ENCODE measurements at regions not wholly inside any gene's neighbourhood (a gene's known extent, or its start where the extent isn't known, plus 50 kb on each side); places are given as distances from the start of the nearest gene placed in this dataset.

- no peak for DNase-seq
Measured at GRCh38 chr5:139733698-139734538, 61.7 kb upstream of the PSD2 start.

- DNase-seq = no peak
Measured at GRCh38 chr5:139734539-139734916, 61.1 kb upstream of the PSD2 start.

DNA sequence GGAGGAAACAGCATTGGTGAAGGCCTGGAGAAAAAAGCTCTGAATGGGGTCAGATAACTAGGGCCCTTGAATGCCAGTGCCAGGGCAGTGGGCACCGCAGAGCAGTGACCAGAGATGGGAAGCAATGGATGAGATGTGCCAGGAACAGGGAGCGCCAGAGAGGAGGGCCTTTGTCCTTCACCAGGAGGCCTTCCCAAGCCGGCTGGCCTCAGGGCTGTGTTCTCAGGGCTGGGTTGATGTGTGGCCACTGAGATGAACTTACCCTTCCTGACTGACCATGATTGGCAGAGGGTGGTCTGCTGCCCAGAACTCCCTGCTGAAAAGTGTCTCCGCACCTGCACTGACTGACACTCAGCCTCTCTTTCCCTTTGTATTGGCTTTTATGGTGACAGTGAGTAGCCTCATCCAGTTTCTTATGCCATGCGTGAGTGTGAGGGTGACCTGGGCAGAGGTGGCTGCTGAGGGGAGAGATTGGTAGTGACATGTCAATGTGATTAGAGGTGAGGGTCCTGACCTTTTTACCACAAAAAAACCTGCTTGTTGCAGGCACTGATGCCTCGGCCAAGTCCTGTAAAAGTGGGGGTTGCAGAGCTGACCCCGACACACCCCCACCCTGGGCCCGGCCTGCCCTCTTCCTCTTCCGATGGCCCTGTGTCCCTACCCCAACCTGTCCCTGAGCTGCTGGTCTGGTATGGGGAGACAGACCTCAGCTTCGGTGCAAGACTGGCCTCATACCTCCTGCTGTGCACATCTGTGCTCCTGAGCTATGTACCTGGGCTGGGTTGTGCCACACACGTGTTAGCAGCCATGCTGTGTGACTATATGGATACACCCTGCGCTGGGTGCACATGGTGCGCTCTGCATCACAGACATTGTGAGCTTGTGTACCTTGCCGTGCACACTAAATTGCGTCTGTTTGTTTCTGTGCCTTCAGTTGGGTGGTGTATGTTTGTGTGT lies 57.1 kb upstream of the PSD2 start:
- no peak for DNase-seq

DNA sequence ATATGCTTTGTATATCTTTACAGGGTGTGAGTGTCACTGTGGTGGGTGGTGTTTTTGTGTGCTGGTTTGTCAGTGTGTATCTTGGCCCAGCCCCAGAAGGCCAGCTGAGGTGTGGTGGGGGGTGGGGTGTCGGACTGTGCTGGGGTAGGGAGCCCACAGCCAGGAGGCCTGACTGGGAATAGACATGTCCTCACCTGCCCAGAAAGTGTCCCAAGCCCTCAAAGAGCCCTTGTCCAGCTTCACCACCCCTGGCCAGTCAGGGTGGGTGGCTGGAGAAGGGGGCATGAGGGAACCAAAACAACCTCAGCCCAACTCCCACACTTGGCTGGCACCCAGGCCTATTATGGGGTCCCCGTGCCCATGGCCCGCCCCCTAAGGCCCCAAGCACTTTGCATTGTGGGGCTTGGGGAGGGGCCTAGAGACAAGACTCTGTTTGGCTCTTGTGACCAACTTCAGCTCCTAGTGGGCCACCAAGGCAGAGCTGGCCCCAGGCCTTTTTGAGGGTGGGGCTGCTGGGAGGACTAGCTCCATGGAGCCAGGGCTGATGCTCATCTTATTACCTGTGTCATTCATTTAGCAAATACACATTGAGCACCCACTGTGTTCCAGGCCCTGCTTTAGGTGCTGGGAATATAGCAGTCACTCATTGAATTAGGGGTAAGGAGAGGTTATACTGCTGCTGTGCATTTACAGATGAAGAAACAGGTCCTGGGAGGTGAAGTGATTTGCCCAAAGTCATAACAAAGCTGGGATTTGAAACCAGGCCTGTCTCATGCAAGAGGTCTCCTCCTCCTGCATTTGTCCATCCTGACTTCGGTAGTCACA lies 56.2 kb upstream of the PSD2 start:
- no peak for DNase-seq

DNA sequence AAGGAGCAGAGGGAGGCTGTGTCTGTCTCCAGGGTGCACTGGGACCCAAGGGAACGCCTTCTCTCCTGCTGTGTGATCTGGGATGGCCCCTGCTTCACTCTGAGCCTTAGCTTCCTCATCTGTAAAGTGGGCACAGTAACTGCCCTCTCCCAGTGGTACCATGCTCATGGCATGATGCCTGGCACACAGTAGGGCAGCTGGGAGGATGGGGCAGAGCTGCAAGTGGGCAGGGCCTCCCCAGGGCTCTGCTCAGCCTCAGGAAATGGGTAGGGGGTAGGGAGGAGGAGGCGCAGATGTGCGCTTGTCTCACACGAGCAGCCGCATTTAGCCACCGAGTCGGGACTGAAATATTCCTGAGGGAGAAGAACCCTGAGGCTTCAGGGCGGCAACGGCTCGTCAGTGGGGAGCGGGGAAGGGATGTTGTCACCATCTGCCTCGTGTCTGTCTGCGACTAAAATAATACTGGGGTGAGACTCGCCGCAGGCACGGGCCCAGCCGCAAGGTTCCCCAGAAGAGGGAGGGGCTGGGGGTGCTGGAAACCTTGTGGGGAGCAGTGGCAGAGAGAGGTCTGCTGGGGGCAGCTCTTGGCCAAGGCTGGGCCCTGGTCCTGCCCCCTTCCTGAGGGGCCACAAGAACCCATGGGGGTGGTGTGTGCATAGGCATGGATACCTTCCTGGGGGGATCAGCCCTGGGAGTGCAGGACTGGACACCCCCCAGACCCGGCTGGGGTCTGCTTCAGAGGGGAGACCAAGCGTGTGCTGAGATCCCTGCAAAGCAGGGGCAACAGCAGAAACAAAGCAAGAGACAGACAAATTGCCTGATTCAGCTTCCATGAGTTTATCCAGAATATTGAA lies 55.2 kb upstream of the PSD2 start:
- DNase-seq = no peak

GRCh38 chr5:139740992-139741672 lies 54.5 kb upstream of the PSD2 start:
- DNase-seq = no peak

- DNase-seq = no peak
Measured at GRCh38 chr5:139741823-139742172, 53.8 kb upstream of the PSD2 start.

DNA sequence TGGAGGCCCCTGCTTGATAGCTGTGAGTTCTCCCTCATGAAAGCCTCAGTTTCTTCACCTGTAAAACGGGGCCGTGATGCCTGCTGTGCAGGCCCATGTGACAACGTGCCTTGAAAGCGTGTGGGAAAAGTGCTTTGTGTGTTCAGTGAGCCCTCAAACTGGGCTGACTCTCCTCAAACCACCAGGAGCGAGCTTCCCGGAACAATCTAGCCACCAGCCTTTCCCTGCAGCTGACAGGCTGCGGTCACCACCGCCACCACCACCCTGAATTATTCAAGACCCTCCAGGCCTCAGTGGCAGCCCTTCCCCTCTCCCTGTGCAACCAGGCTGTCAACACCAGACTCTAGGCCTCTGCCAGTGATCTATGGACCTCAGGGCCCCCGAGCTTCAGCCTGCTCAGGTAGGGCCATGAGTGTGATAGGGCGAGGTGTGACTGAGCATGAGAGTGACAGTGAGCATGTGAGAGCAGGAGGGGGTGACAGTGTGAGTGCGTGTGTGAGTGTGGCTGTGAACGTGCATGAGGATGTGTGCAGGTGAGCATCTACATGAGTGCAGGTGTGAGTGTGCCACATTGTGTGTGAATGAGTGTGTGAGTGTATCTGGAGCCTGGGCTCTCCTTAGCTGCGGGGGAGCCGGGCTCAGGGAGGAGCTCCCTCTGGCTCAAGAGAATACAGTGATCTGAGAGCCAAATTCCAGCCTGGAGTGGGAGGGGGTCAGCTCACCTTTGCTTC lies 53.3 kb upstream of the PSD2 start:
- DNase-seq = no peak

DNA sequence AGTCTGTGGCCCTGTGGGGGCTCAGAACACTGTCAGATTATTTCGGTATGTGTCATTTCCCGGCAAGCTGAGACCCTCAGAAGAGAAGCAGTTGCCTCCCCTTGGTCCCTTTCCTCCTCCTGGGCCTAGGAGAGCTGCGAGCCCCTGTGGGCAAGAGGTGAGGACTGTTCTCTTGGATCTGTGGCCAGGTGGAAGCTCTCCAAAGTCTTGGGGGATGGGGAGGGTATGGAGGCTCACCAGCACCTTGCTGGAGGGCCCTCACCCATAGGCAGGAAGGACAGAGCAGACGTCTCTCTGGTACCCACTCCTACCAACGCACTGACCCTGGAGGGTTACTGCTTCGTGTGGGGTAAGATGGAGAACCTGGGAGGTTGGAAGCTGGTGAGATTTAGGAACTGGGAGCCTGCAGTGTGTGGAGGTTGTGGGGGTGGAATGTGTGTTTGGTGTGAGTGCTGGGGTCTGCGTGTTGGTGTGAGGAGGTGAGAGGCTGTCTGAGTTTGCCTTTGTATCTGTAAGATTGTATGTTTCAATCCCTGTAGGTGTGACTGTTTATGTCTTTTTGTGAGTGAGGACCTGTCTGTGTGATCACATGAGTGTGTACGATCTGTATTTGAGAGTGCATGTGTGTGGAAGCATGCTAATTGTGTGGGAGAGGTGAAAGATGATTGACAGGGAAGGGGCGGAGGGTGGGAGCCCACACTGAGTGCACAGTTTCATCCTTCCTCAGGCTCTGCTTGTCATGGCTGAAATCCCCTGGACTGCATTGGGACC lies 52.4 kb upstream of the PSD2 start:
- DNase-seq = no peak

GRCh38 chr5:139743804-139744203 lies 51.8 kb upstream of the PSD2 start:
- DNase-seq = no peak

DNA sequence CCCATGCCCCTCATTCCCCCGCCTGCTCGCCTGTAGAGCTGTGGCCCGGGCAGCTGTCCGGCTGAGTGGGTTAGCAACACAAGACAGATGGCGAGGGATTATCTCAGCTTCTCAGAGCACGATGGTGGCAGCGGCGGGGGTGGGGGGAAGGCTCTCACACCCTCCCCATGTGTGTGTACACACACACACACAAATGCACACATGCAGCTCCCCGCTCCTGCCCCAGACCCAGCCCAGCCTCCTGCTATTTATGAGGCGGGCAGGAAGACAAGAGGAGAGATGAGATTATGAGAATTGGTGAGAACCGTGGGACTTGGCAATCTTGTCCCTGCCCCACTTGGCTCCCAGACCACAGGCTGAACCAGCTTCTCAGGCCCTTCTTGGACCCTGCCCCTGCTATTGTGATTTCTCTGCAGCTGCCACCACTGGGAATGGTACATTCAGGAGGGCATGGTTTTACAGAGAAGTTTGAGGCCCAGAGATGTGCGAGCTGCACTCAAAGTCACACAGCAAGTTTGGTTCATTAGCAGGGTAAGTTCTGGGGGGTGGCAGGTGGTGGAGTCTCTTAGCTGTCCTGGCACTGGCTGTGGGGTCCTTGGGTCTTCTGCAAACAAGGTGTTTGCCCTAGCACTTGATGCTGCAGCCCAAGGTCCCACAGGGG lies 51.0 kb upstream of the PSD2 start:
- no peak for DNase-seq

DNA sequence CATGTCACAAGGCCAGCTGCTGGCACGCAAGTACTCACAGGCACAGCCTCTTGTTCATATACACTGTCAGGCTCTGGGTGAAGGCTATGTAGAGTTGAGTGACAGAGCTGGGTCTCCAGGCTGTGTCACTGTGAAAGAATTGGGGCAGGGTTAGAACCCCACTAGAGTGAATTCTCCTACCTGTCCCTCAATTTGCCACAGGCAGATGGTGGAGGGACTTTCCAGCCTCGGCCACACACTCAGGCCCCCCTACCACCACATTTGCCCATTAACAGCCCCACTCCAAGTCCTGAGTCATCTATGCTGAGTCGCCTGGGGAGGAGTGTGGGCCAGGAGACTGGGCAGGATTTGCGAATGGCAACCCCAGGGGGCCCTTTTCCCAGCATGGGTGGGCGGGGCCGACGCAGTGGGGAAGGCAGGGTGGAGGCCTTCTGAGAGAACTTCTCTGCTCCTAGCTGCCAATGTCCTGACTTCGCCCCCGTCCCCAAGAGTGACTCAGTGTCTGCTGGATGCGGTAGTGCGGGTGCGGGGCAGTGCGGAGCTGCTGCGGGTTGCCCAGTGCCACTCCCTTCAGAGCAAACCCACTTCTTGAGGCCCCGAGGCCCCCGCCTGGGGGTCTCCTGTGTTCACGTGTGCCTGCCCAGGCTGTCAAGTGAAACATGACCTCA lies 50.3 kb upstream of the PSD2 start:
- DNase-seq = peak; percentile 52

DNA sequence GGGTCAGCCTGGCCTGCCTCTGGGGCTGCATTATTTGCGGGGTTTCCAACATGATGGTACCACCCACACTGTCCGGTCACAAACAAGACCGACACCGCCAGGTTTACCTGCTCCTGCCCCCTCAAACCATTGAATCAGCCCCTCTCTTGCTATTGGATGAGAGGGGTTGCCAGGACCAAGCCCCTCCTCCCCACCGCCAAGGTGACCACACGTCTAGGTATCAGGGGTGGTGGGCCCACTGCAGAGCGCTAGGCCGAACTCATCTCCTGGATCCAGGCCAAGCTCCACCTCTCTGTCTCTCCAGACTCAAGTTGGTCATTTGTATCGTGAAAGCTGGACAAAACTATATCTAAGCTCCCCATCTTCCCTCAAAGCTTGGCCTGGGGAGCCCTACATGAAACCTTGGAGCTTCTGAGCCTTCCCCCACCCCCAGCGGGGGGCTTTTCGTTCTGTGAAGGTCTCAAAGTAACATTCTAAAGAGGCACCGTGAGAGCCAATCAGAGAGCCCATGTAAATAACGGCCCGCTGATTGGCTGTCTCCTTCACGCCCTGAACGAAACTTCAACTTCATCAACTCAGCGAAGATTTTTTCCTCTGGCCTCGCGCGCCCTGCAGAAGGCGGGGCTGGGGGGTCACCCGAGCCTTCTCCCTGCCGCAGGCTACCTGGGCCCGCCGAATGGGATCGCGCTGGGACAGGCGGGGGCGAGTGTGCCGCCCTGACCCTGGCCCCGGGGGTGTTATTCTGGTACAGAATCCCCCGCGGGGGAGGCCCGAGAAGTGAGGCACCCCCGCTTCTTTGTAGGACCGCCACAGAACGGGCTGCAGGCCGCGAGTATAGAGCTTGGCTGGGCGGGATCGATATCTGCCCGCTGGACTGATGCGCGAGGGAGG lies 49.6 kb upstream of the PSD2 start:
- peak; percentile 52 for DNase-seq

Data from stimulated activated CD4-positive, alpha-beta T cell treated with anti-CD3 and anti-CD28 coated beads, Interleukin-15, amount 100 ng/mL, for 24 hours (primary cell).